Activated CD4-positive, alpha-beta T cell treated with anti-CD3 and anti-CD28 coated beads, Interleukin-2, Interleukin-6, amounts not matched to agents 100 ng/mL and 50 ng/mL, durations not matched to agents 16 hours and 8 hours (primary cell): ENCODE measurements at regions not wholly inside any gene's neighbourhood (a gene's known extent, or its start where the extent isn't known, plus 50 kb on each side); places are given as distances from the start of the nearest gene placed in this dataset.

Experiments
- DNase-seq: peaks from one replicate; pipeline ENCODE4 v3.0.0-alpha.2; 2020

GRCh38 chr13:66068683-66069082 lies 1161.5 kb downstream of the PCDH9 start:
- no peak for DNase-seq

DNA sequence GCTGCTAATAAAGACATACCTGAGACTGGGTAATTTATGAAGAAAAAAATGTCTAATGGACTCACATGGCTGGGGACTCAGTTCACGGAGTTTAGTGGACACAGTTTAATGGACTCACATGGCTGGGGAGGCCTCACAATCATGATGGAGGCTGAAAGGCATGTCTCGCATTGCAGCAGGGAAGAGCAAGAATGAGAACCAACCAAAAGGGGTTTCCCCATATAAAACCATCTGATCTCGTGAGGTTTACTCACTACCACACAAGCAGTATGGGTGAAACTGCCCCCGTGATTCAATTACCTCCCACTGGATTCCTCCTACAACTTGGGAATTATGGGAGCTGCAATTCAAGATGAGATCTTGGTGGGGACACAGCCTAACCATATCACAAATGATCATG lies 1181.2 kb downstream of the PCDH9 start:
- DNase-seq, result no peak

- DNase-seq, result no peak
Observed at GRCh38 chr13:66040506-66040905, 1189.6 kb downstream of the PCDH9 start.

DNA sequence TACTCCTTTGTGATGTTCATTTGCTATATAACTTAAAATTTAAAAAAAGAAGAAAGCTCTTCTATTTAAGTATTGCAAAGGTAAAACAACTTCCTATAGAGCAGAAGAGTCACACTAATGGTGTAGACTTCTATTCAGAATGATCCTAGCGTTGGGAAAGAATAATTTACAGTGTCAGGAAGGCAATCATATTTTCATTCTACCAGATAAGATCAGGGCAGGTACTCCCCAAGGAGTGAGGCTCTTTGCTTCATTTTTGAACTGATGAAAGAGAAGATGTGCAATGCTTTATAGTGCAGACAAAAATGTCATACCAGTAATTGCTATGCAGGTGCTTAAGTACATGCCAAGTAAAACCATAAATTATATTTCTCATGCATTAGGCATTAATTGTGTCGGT lies 1193.0 kb downstream of the PCDH9 start:
- DNase-seq, result no peak

DNA sequence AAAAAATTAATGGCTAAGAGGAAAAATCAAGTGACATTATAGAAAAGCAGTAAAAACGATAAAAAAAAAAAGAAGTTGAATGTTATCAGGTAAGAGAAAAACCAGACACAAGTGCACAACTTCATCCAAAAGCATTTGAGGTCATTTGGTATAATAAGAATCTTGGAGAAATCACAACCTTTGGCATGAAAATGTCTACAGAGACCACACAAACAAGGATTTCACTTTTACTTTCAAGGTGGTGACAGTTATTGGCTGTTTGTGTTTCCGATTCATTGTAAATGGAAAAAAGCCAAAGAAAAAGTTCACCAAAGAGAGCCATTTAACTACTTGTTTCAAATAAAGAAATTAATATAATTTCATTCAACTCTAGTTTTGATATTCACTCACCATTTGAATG lies 1193.5 kb downstream of the PCDH9 start:
- no peak for DNase-seq

- DNase-seq, result no peak
Observed at GRCh38 chr13:66036024-66036614, 1194.0 kb downstream of the PCDH9 start.

DNA sequence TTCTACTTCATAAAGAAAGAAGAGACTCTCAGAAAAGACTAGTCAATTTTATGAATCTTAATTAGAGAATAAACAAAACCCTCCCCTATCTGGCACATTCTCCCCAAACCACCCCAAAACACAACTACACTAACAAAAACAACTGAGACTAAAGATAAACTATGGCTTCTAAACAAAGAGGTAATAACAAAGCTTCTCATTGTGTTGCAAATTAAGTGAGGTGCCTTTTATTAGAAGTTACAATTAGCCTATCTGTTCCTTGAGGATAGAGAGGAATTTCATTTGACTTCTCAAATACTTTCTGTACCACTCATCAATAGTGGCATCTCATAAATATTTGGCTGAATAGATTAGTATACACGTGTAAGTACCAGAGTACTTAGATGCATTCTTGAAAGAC lies 1196.2 kb downstream of the PCDH9 start:
- DNase-seq, result no peak

- no peak for DNase-seq
Observed at GRCh38 chr13:66021846-66022245, 1208.3 kb downstream of the PCDH9 start.

- DNase-seq, result no peak
Observed at GRCh38 chr13:66014771-66015170, 1215.4 kb downstream of the PCDH9 start.

DNA sequence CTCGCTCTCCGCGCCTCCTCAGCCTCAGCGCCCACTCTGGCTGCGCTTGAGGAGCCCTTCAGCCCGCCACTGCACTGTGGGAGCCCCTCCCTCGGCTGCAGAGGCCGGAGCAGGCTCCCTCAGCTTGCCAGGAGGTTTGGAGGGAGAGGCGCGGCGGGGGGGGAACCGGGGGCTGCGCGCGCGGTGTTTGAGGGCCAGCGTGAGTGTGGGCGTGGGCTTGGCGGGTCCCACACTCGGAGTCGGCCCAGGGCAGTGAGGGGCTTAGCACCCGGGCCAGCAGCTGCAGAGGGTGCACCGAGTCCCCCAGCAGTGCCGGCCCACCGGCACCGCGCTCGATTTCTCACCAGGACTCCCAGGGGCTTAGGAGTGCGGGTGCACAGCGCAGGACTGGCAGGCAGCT lies 1220.9 kb downstream of the PCDH9 start:
- no peak for DNase-seq

DNA sequence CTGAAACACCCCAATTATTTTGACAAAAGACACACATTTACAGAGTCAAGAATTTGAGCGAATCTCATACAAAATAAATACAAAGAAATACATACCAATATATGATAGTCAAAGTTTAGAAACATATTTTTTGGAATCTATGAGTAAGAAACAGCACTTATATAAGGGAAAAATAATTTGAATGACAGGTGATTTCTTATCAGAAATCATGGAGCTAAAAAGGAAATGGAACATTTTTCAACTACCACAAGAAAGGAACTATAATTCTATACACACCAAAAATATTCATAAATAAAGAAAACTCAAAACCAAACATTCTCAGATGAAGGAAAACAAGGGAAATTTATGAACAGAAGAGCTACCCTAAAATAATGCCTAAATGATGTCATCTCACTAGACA lies 1226.6 kb downstream of the PCDH9 start:
- no peak for DNase-seq

- no peak for DNase-seq
Observed at GRCh38 chr13:66001140-66001539, 1229.0 kb downstream of the PCDH9 start.

GRCh38 chr13:65999411-65999810 lies 1230.7 kb downstream of the PCDH9 start:
- no peak for DNase-seq

- DNase-seq, result no peak
Observed at GRCh38 chr13:65990684-65991083, 1239.5 kb downstream of the PCDH9 start.

DNA sequence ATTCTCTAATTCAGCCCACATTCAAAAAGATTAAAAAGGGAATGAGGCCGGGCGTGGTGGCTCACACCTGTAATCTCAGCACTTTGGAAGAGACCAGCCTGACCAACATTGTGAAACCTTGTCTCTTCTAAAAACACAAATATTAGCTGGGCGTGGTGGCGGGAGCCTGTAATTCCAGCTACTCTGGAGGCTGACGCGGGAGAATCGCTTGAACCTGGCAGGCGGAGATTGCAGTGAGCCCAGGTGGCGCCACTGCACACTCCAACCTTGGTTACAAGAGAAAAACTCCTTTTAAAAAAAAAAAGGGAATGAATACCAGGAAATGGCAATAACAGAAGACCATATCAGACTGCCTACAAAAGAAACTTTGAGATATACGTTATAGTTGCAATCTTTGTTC lies 1244.5 kb downstream of the PCDH9 start:
- no peak for DNase-seq

- DNase-seq, result no peak
Observed at GRCh38 chr13:65977525-65977924, 1252.6 kb downstream of the PCDH9 start.

DNA sequence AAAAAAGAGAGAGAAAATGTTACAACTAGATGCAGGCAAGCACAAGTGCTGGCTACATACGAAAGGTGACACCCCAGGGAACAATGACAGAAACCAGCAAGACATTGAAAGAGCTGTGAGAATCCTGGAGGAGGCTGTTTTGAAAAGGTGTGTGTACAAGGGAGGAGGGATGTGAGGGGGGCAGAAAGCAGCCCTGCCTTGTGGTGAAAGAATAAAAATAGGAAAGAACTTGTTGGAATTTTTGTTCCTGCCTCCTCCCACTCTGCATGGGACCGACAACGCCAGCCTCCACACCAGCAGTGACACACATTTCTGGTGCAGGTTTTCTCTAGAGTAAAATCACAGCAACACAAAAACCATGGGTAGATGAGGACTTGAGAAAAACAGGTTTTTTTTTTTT lies 1258.6 kb downstream of the PCDH9 start:
- no peak for DNase-seq

DNA sequence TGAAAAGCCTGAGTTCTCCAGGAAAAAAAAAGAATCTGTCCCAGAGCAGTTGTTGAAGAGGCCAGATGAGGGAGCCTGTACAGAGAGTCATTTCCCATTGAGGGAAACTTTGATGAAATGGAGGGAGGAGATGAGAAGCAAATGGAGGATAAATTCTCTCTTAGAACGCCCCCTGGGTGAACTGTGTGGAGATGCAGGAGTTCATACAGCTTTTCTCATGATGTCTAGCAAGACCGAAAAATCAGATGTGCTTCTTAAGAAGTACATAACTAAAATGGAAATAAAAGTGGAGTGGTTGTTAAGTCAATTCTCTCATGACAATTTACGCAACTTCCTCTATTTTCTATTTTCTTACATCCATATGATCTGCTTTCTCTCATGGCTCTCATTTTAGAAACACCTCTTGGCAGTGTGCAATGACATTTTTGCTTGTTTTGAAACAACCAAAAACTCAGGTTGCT lies 1263.1 kb downstream of the PCDH9 start:
- DNase-seq, result peak; percentile 4

DNA sequence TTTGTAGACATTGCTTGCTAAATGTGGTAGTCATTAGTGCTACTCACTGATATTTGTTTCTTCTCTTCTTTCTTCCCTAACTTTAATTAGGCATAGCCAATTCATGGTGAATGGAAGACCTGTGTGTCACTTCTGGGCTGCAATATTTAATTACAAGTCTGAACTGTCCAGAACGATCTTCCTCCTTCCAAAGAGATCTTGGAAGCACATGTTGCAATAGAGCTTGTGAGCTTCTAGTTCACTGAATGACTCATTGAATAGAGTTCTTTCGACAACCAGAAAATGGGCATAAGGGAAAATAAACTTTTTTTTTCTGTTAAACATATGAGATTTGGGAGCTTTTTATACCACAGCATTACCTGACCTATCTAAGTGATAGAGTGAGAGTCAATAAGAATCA lies 1264.6 kb downstream of the PCDH9 start:
- no peak for DNase-seq

DNA sequence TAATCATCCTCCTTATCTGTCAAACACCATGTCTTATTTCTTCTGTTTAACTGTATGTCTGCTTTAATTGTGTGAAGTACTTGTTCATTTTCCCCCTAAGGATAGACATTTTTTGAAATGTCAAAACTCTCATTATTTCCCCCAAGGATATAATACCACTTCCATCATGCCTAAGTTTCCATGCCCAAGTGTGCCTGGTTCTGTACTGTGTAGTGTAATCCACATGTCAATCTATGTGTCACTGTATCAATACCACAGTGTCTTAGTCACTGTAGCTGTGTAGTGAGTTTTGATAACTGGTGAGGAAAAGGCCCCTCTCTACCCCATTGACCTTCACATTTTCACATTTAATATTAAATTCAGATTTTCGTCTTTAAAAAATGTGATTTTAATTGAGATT lies 1265.5 kb downstream of the PCDH9 start:
- no peak for DNase-seq

DNA sequence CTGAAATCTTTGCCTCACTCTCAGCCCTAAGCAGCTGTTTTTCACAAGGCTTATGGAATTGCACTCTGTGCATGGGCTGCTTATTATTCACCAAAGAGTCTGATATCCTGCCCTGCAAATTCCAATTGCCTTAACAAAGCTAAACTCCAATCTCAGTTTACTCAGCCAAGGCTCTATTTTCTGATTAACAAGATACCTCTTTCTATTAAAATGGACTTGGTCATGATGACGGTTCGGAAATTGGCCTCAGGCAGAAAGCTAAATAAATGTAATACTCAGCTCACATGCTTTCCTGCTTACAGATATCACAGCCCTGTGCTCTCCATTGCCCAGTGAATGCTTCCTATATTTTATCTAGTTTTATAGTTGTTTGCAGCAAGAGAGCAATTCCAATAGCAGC lies 1270.8 kb downstream of the PCDH9 start:
- DNase-seq, result no peak

GRCh38 chr13:65946387-65946786 lies 1283.7 kb downstream of the PCDH9 start:
- no peak for DNase-seq

DNA sequence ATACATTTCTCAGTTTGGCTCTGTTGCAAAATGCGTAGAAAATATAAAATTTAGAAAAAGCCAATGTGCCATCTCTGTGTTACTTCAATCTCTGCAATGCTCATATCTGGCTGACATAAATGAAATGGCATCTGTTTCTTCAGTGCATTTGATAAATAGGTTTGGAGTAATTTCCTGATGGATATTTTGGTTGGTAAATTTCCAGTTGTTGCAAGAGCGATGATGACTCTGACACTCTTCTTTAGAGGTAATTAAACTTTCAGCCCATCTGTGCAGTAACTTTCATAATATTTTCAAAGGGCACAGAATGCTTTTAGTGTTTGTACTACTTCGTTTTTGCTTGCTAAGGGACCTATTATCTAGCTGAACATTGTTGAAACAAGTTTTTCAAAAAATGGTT lies 1286.4 kb downstream of the PCDH9 start:
- no peak for DNase-seq

DNA sequence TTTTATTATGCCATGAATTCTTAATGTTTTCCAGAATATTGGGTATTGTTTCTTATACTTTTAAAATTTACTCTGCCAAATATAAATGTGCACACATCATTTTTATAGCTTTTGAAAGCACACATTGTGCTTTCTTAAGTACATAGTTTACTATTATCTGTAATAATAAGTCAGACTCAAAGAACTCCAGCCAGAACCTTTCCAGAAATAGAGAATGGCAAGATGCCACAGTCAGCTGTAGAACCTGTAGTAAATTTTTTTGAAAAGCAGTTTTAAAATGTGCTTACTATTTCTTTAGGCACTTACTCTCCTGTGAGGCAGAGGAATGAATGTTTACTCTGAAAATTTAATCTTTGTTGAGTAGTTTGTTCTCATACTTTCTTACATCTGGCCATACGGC lies 1287.1 kb downstream of the PCDH9 start:
- no peak for DNase-seq

- no peak for DNase-seq
Observed at GRCh38 chr13:65940720-65941119, 1289.4 kb downstream of the PCDH9 start.

- DNase-seq, result no peak
Observed at GRCh38 chr13:65937251-65937650, 1292.9 kb downstream of the PCDH9 start.
